GM18907 (cell line): ENCODE measurements at regions not wholly inside any gene's neighbourhood (a gene's known extent, or its start where the extent isn't known, plus 50 kb on each side); places are given as distances from the start of the nearest gene placed in this dataset.
"Not testable (repeated sequence)": the region's sequence is repeated elsewhere in the genome, so short reads cannot be mapped to it uniquely, and the experiment has no call there.

Source experiments
- ATAC-seq: cut with Tn5 transposase; IDR thresholded peaks from one replicate; pipeline ENCODE4 v1.9.1; 2021; ENCODE audit warnings: mild to moderate bottlenecking, moderate library complexity; ENCODE audit not compliant: unreplicated experiment

GRCh38 chr4:60930866-60931265 lies 269.3 kb upstream of the ADGRL3 start:
- no peak for ATAC-seq

DNA sequence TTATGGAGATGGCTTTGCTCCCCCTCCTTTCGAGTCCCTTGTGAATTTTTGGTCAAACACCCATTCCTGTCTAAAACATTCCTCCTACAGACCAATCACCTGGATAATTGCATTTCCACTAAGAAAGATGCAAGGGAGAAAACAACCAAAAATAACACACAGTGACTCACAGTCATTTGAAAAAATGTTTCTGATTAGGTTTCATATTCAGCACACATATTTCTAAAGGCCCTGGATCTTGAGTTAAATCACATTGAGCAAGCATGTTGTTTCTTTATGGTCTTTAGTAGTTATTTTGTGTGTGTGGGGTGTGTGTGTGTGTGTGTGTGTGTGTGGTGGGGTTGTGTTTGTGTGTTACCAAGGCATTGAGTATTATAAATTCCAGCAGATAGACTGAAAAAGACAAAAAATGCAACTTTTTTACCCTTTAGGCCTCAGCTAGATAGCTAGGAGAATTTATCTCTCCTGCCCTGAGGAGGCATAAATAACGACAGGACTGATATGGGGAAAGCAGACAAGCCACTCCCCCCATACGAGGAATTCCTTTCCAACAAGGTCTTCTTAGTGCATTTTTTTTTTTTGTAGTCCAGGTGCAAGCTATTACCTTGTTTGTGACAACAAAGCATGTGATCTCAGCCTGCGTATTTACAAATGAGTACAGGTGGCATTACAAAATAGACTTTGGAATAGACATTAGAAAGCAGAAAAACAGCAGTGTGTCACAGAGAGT lies 265.4 kb upstream of the ADGRL3 start:
- ATAC-seq: no peak

GRCh38 chr4:60938181-60938580 lies 261.9 kb upstream of the ADGRL3 start:
- ATAC-seq: no peak

- ATAC-seq: no peak
These were observed 261.5 kb upstream of the ADGRL3 start for GRCh38 chr4:60938621-60939020.

DNA sequence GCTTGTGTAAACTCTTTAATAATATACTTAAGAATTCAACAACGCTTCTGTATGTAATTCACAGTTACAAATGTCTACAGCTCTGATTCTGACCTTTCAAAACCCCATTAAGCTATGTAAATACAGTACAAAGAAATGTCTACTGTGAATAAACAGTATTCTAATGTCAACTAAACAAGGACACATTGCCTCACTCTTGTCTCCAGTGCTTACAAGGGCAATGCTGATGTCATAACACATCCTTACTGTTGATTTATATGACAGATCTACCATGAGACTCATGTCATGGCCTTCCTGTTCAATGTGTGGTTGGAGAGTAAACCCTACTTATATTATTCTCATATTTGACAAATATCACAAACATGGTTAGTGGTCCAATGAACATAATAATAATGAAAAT lies 256.1 kb upstream of the ADGRL3 start:
- ATAC-seq: no peak

DNA sequence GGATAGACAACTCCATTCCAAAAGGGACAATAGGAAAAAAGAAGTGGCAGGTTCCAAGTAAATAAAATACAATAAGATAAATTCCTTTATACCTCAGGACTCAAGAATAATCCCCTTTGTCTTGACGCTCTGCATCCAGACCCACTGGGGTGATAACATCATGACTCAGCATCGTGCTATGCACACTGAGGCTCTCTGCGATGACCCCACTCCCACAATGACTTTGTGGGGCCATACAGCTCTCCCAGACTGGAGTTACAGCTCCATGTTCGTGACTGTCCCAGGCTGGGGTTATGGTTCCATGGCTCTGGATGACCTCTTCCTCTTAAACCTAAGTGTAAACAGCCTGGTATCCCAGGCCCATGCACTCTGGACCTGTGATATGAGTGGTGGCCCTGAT lies 254.5 kb upstream of the ADGRL3 start:
- ATAC-seq: no peak

GRCh38 chr4:60948008-60948407 lies 252.1 kb upstream of the ADGRL3 start:
- ATAC-seq: no peak

DNA sequence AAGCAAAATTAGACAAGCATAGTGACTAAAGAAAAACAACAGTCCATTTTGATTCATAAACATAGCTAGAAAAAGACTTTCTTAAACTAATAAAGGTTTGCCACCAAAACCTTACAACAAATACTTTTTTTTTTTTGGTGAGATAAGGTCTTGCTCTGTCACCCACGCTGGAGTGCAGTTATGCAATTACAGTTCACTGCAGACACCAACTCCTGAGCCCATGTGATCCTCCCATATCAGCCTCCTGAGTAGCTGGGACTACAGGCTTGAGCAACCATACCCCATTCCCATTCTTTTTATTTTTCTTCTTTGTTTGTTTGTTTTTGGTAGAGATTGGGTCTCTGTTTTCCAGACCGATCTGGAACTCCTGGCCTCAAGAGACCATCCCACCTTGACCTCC lies 247.2 kb upstream of the ADGRL3 start:
- ATAC-seq: no peak

DNA sequence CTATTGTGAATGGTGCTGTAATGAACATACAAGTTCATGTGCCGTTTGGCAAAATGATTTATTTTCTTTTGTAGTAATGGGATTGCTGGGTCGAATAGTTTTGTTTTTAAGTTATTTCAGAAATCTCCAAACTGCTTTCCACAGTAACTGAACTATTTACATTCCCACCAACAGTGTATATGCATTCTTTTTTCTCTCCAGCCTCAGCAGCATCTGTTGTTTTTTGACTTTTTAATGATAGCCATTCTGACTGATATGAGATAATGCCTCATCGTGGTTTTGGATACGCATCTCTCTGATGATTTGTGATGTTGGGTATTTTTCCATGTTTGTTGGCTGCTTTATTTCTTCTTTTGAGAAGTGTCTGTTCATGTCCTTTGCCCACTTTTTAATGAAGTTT lies 246.3 kb upstream of the ADGRL3 start:
- no peak for ATAC-seq

GRCh38 chr4:60962286-60962685 lies 237.8 kb upstream of the ADGRL3 start:
- ATAC-seq: no peak

GRCh38 chr4:60981534-60981933 lies 218.6 kb upstream of the ADGRL3 start:
- no peak for ATAC-seq

- ATAC-seq: no peak
These were observed 211.0 kb upstream of the ADGRL3 start for GRCh38 chr4:60989141-60989540.

- no peak for ATAC-seq
These were observed 208.1 kb upstream of the ADGRL3 start for GRCh38 chr4:60992037-60992436.

GRCh38 chr4:61003301-61003700 lies 196.8 kb upstream of the ADGRL3 start:
- no peak for ATAC-seq

- no peak for ATAC-seq
These were observed 195.4 kb upstream of the ADGRL3 start for GRCh38 chr4:61004651-61005170.

DNA sequence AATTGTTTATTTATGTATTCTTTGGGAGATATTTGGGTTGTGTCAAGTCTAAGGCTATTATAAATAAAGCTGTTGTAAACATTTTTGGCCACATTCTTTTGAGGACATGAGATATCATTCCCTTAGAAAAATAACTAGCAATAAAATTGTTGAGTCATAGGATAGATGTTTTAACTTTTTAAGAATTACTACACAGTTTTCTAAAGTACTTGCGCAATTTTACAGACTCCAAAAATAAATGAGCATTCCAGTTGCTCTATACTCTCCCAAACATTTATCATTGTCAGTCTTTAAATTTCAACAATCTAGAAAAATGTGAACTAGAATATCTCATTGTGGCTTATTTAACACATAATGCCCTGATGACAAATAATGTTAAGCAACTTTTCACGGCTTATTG lies 189.1 kb upstream of the ADGRL3 start:
- no peak for ATAC-seq

GRCh38 chr4:61011936-61012335 lies 188.2 kb upstream of the ADGRL3 start:
- not testable (repeated sequence) for ATAC-seq

GRCh38 chr4:61024610-61025009 lies 175.5 kb upstream of the ADGRL3 start:
- ATAC-seq: no peak

DNA sequence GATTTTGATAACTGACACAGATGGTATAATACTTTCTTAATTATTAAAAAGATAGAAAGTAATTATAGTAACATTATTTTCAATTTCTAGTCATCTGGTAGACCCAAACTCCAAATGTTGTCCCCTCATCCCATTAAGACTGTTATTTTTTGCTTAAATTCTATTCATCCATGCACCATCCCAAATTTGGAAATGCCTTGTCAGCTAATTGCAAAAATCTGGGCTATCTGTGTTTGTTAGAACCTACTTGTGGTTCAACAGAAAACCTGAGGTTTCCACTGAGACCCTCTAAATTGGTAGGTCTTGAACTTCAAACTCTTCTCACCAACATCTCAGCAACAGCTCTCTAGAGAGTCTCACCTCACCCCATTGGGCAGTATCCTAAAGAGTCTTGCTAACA lies 172.2 kb upstream of the ADGRL3 start:
- no peak for ATAC-seq

DNA sequence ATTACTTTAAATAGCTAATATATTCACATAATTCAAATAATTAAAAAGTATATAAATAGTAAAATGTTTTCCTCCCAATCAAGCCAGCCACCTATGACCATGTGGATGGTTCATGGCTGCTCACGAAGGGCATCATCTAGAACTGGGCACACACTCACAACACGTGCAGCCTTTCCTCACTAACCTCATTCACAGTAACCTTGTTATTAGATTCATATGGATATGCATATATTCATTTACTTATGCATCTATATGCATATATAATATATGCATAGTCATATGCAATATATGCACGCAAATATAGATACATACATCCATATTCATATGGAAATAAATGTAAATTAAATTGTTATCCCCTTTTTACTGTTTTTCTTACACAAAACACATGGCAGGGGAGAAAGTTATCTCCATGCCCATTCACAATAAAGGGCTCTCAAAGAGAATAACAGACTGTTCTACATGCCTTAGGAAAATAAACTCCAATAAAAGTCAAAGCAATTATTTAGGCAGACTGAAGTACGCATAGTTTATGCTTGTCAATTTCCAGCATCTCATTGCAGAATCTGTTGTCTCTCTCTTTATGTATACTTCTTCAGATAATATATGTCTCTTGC lies 163.9 kb upstream of the ADGRL3 start:
- ATAC-seq: no peak

DNA sequence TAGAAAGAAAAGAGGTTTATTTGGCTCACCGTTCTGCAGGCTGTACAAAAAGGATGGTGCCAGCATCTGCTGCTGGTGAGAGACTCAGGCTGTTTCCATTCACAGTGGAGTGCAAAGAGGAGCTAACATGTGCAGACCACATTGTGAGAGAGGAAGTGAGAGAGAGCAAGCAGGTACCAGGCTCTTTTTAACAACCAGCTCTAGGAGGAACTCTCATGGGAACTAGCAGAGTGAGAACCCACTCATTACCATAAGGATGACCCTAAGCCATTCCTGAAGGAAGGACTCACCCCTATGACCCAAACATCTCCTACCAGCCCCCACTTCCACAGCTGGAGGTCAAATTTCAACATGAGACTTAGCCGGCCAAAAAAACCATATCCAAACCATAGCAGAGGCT lies 158.6 kb upstream of the ADGRL3 start:
- ATAC-seq: no peak

GRCh38 chr4:61044837-61045236 lies 155.3 kb upstream of the ADGRL3 start:
- no peak for ATAC-seq

DNA sequence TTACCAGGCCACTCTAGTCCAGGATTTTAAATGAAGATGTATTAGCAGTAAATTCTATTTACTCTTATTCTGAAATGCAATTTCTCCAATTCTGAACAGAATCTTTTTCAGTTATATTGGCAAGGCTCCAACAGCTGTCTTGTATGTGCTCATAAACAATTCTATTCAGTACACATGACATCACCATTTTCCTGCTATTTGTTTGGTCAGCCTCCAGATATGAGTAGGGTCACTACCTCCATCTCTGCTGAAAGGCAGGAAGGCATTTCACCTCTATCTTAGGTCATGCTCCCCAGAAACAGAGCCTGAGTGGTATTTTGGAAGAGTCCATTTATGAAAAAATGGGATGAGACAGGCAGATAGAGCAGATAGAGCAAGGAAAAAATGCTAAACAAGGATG lies 151.1 kb upstream of the ADGRL3 start:
- ATAC-seq: no peak
